ENCODE measurements at regions not wholly inside any gene's neighbourhood (a gene's known extent, or its start where the extent isn't known, plus 50 kb on each side); places are given as distances from the start of the nearest gene placed in this dataset.

- DNase-seq: no peak
- no CpG with 5 or more reads among the region's 2 CpGs for WGBS (ENCODE audit: extremely low coverage, insufficient coverage, low lambda C conversion rate)
- H4K5ac ChIP-seq (ENCODE audit: low read length): no peak overlapping the region
Observed at GRCh38 chr12:89760783-89761182, 52.1 kb upstream of the ATP2B1 start.

More at GRCh38 chr12:89760783-89761182, 52.1 kb upstream of the ATP2B1 start:
- Histone ChIP-seq H2BK5ac (ENCODE audit: low read length) (no peak overlapping the region), H3K18ac (ENCODE audit: low read length) (no peak overlapping the region), H2BK15ac (replicated peaks; ENCODE audit: low read depth) (no peak overlapping the region), H2AK5ac (ENCODE audit: low read length) (no peak overlapping the region), H3K23ac (ENCODE audit: low read length) (no peak overlapping the region), H3K36me3 (ENCODE audit: control insufficient read depth, insufficient read depth, low read length) (no peaks in the 10 kb centered on the region), H3K56ac (ENCODE audit: low read length) (no peak overlapping the region), H2BK120ac (ENCODE audit: low read depth, low read length) (no peak overlapping the region), H3K4me3 (ENCODE audit: low read length) (no peak overlapping the region), H3K27ac (ENCODE audit: low read depth, low read length) (no peak overlapping the region), H3K79me2 (ENCODE audit: control insufficient read depth, insufficient read depth, low read length) (no peaks in the 10 kb centered on the region), H3K27me3 (ENCODE audit: insufficient read depth, low read length, poor library complexity) (no peaks in the 10 kb centered on the region), H4K8ac (ENCODE audit: low read depth, low read length) (no peak overlapping the region), H3K4me2 (ENCODE audit: low read length) (no peak overlapping the region), H3K4me1 (ENCODE audit: control insufficient read depth, low read depth, low read length) (no peaks in the 10 kb centered on the region), H3K9ac (ENCODE audit: low read length) (no peak overlapping the region), H3K4ac (ENCODE audit: low read depth, low read length) (no peak overlapping the region), H3K79me1 (ENCODE audit: low read length) (no peaks in the 10 kb centered on the region)

Data from mesendoderm (in vitro differentiated cells).